ENCODE measurements at regions not wholly inside any gene's neighbourhood (a gene's known extent, or its start where the extent isn't known, plus 50 kb on each side); places are given as distances from the start of the nearest gene placed in this dataset.

DNA sequence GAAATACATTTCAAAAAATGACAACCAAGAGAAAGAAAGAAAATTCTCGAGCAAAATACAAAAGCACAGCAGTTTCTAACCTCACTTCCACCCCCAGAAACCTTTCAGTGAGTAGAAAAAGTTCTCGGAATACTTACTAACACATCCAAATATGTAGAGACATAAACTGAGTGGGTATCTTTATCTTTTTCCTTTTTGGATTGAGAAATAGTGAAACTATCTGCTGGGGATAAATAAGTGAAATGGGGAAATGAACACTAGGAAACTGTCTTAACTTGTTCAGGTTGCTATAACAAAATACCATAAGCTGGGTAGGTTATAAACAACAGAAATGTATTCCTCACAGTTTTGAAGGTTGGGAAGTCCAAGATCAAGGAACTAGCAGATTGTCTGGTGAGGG, 72.0 kb downstream of the VCAM1 start:
- Histone ChIP-seq H3K9me3 (ENCODE audit: low read depth) (no peaks in the 10 kb centered on the region), H3K4me1 (ENCODE audit: low read depth) (peaks cover 28% of the 10 kb centered on the region), H3K4me3 (no peak overlapping the region), H3K36me3 (no peaks in the 10 kb centered on the region), H3K27me3 (no peaks in the 10 kb centered on the region), H3K27ac (no peak overlapping the region)
- TF ChIP-seq, protein P1, sequence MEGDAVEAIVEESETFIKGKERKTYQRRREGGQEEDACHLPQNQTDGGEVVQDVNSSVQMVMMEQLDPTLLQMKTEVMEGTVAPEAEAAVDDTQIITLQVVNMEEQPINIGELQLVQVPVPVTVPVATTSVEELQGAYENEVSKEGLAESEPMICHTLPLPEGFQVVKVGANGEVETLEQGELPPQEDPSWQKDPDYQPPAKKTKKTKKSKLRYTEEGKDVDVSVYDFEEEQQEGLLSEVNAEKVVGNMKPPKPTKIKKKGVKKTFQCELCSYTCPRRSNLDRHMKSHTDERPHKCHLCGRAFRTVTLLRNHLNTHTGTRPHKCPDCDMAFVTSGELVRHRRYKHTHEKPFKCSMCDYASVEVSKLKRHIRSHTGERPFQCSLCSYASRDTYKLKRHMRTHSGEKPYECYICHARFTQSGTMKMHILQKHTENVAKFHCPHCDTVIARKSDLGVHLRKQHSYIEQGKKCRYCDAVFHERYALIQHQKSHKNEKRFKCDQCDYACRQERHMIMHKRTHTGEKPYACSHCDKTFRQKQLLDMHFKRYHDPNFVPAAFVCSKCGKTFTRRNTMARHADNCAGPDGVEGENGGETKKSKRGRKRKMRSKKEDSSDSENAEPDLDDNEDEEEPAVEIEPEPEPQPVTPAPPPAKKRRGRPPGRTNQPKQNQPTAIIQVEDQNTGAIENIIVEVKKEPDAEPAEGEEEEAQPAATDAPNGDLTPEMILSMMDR (IDR thresholded peaks at IDR 0.05; ENCODE audit: low read depth, low read length) = no peak
- peak in 1 of 2 donors; percentile 68 for DNase-seq (ENCODE audit: low read depth in 1 of 2, low spot score in 1 of 2)

DNA sequence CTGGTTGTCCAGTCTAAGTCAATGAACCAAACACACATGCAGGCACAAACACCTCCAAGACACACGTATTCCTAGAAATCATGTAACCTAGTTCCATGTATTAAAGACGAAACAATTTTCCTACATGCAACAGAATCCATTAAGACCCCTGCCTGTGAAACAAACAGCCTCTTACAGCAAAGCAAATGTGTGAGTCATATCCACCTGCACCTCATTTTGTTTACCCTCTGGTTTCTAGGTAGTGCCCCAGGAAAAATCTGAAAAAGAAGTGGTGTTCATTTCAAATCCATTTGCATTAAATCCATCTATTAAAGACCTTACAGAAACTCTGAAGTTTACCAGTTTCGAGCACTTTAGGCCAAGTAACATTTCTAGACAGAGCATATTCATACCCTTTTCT, 74.1 kb downstream of the VCAM1 start:
- TF ChIP-seq, protein P1 (IDR thresholded peaks at IDR 0.05; ENCODE audit: low read depth, low read length) = no peak
- H3K27me3 ChIP-seq = no peaks in the 10 kb centered on the region
- no peaks in the 10 kb centered on the region for H3K9me3 ChIP-seq (ENCODE audit: low read depth)
- H3K4me1 ChIP-seq (ENCODE audit: low read depth) = peaks cover 27% of the 10 kb centered on the region
- no peak overlapping the region for H3K4me3 ChIP-seq
- no peaks in the 10 kb centered on the region for H3K36me3 ChIP-seq
- no peak for DNase-seq (ENCODE audit: low read depth in 1 of 2, low spot score in 1 of 2)
- H3K27ac ChIP-seq = no peak overlapping the region

DNA sequence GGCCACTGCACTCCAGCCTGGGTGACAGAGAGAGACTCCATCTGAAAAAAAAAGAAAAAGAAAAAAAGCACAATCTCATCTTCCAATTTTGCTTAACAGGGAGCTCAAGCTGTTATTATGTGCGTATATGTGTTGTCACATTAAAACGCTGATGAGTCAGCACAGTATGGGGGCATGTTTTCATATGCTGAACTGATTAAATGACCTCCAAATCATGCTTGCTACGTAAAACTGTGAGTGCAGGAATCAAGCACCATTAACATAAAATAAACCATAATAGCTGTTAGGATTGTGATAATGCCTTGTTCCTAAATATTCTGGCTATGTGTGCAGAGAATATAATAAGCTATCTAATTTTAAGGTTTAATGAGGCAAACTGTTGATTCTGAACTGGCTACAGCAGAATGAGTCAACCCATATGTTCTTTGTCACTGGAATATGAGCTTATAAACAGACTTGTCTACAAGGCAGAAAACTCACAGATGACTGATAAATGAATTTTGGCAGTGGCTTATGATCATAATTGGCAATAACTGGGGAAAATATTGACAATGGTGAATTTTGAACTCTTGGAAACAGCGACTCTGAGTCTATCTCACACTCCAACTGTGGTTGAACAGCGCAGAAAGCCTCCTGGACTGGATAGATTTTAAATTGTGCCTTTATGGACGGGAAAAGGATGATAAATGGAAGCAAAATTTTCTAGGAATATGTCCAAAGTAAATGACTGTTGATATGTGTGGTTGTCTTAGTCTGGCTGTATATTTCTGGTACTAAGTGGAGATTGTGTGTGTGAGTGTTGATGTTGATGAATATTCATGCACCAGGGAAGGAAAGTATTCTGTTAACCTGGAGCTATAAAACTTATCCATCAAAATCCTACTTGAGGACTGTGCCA, 75.5 kb downstream of the VCAM1 start:
- Histone ChIP-seq H3K9me3 (ENCODE audit: low read depth) (no peaks in the 10 kb centered on the region), H3K27ac (peak overlapping the region; percentile 92)

DNA sequence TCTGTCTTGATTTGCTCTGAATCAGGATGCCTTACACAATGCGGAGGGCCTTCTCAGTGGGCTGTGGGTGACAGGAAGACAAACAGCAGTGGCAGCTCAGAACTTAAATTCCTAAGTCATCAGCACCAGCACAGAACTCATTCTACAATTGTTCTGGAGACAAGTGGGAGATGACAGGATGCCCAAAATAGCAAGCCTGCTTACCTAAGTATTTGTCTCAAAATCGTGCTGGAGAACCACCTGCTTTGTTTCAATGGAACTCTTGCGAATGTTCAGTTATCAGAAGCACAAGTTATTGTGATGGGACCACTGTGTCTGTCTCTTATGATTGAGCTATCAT, 76.1 kb downstream of the VCAM1 start:
- no peaks in the 10 kb centered on the region for H3K9me3 ChIP-seq (ENCODE audit: low read depth)
- TF ChIP-seq, protein P1 (IDR thresholded peaks at IDR 0.05; ENCODE audit: low read depth, low read length) = no peak
- peaks cover 31% of the 10 kb centered on the region for H3K4me1 ChIP-seq (ENCODE audit: low read depth)
- H3K27ac ChIP-seq = peak overlapping the region; percentile 92
- H3K36me3 ChIP-seq = no peaks in the 10 kb centered on the region
- peak in 1 of 2 donors; percentile 84 for DNase-seq (ENCODE audit: low read depth in 1 of 2, low spot score in 1 of 2)
- H3K4me3 ChIP-seq = no peak overlapping the region
- no peaks in the 10 kb centered on the region for H3K27me3 ChIP-seq

More for the DNA sequence above, 75.5 kb downstream of the VCAM1 start:
- TF ChIP-seq, protein P1 (IDR thresholded peaks at IDR 0.05; ENCODE audit: low read depth, low read length) = no peak
- Histone ChIP-seq H3K27me3 (no peaks in the 10 kb centered on the region), H3K4me1 (ENCODE audit: low read depth) (peaks cover 31% of the 10 kb centered on the region), H3K4me3 (no peak overlapping the region), H3K36me3 (no peaks in the 10 kb centered on the region)
- peak in 1 of 2 donors; percentile 78 for DNase-seq (ENCODE audit: low read depth in 1 of 2, low spot score in 1 of 2)

DNA sequence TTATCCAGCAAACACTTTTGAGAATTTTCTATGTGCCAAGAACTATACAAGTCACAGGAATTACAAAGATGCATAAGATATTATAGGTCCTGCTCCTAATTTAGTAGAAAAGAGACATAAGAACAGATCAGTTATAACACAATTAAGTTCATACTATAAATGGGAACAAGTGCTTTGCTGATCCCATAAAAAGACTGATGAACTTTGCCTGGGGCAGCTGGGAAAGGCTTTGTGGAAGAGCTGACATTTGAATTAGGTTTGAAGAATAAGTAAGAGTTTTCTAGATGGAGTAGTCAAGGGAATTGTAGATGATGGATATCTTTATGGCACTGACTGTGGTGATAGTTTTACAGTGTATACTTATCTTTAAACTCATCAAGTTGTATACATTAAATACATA, 76.5 kb downstream of the VCAM1 start:
- Histone ChIP-seq H3K4me1 (ENCODE audit: low read depth) (peaks cover 31% of the 10 kb centered on the region), H3K27me3 (no peaks in the 10 kb centered on the region), H3K4me3 (no peak overlapping the region), H3K27ac (peak overlapping the region; percentile 92), H3K9me3 (ENCODE audit: low read depth) (no peaks in the 10 kb centered on the region), H3K36me3 (no peaks in the 10 kb centered on the region)
- TF ChIP-seq, protein P1 (IDR thresholded peaks at IDR 0.05; ENCODE audit: low read depth, low read length) = no peak
- peak in 1 of 2 donors; percentile 29 for DNase-seq (ENCODE audit: low read depth in 1 of 2, low spot score in 1 of 2)
